Psoas muscle (tissue), 7 donors: ENCODE measurements at regions not wholly inside any gene's neighbourhood (a gene's known extent, or its start where the extent isn't known, plus 50 kb on each side); places are given as distances from the start of the nearest gene placed in this dataset.

ENCODE experiments used
- ATAC-seq, 4 donors: fragments of 200-7000 bp; cut with Tn5 transposase; one replicate each; pipeline ENCODE4 v1.9.1; 2020; ENCODE audit warnings: moderate library complexity in 3 of 4, mild to moderate bottlenecking in 2 of 4
- DNase-seq, 2 donors: peaks; one replicate each; pipeline ENCODE4 v3.0.0-alpha.2; 2020
- H3K27ac ChIP-seq: fragments of 200-600 bp; one replicate; pipeline ENCODE4 v1.8.0; 2022
- H3K27me3 ChIP-seq, 3 donors: fragments of 200-600 bp in 1 of 3; one replicate each; pipeline versions ENCODE4 v1.6.1 to v1.8.0; 2013 to 2022; ENCODE audit warnings: low read length in 2 of 3, mild to moderate bottlenecking in 2 of 3, moderate library complexity in 1 of 3; ENCODE audit not compliant: insufficient read depth in 3 of 3
- H3K36me3 ChIP-seq, 2 donors: fragments of 200-600 bp in 1 of 2; one replicate each; pipeline versions ENCODE4 v1.6.1 to v1.8.0; 2013 to 2022; ENCODE audit warnings: low read depth in 1 of 2, mild to moderate bottlenecking in 1 of 2, moderate library complexity in 1 of 2; ENCODE audit not compliant: insufficient read depth in 1 of 2
- H3K4me1 ChIP-seq: fragments of 200-600 bp; one replicate; pipeline ENCODE4 v1.8.0; 2022
- H3K4me3 ChIP-seq: fragments of 200-600 bp; one replicate; pipeline ENCODE4 v1.8.0; 2022; ENCODE audit warnings: mild to moderate bottlenecking
- H3K9me3 ChIP-seq: fragments of 200-600 bp; one replicate; pipeline ENCODE4 v1.8.0; 2022
- CTCF ChIP-seq: fragments of 200-600 bp; IDR thresholded peaks from one replicate; pipeline ENCODE4 v1.8.0; 2022; ENCODE audit warnings: antibody characterized with exemption
- WGBS, 3 donors: extraction: QIAGEN DNeasy Blood & Tissue Kit; methylation state at CpG; one replicate each; pipeline versions ENCODE4 v1.1.6 to v1.1.7; 2013; 5-methylcytosine and 5-hydroxymethylcytosine counted together
- intact Hi-C, 2 donors: fragments of 100-400 bp; cut with DNase I; formaldehyde crosslinking; loops; one replicate each; pipeline versions ENCODE4 v1.11.0 to v1.14.2; 2022
- donor health status: healthy with polysubstance abuse.
- donor health status: DM: no; HTN: no; CAD: no; lungs with moderate emphysema.
- donor health status: Bipolar disorder and iron deficiency.
- donor health status: healthy.
- donor health status: DM: yes; HTN: yes; CAD: no.
- donor health status: DM: no; HTN: no; CAD: no.
- donor health status: DM: yes; HTN: yes; CAD: no.

GRCh38 chr7:155388561-155388960, 69.4 kb upstream of the EN2 start:
- no peak for TF ChIP-seq CTCF
- no peaks in the 10 kb centered on the region for H3K4me1 ChIP-seq
- H3K4me3 ChIP-seq = no peak overlapping the region
- H3K9me3 ChIP-seq = no peaks in the 10 kb centered on the region
- H3K36me3 ChIP-seq = no peaks in the 10 kb centered on the region
- peaks cover 0 to 78% (median 18%) of the 10 kb centered on the region in 3 donors for H3K27me3 ChIP-seq
- intact Hi-C loops = no loop called here
- 55 to 67% (median 62%) methylated on average over 11 of the region's 11 CpGs for WGBS, 3 donors
- H3K27ac ChIP-seq = no peak overlapping the region
- ATAC-seq = no peak
- DNase-seq = no peak

GRCh38 chr7:155391414-155391813, 66.5 kb upstream of the EN2 start:
- TF ChIP-seq CTCF = no peak
- H3K27me3 ChIP-seq = peaks cover 0 to 72% (median 9%) of the 10 kb centered on the region in 3 donors
- intact Hi-C loops = no loop called here
- no peaks in the 10 kb centered on the region for H3K4me1 ChIP-seq
- H3K27ac ChIP-seq = no peak overlapping the region
- no peak overlapping the region for H3K4me3 ChIP-seq
- no peak for ATAC-seq
- no peaks in the 10 kb centered on the region for H3K36me3 ChIP-seq
- no peaks in the 10 kb centered on the region for H3K9me3 ChIP-seq
- DNase-seq = peak in 1 of 2 donors; percentile 7
- 65 to 77% (median 71%) methylated on average over 8 of the region's 8 CpGs for WGBS, 3 donors

- Histone ChIP-seq H3K4me1 (no peaks in the 10 kb centered on the region), H3K27me3 (peaks cover 0 to 66% (median 5%) of the 10 kb centered on the region in 3 donors), H3K9me3 (no peaks in the 10 kb centered on the region), H3K4me3 (no peak overlapping the region), H3K36me3 (no peaks in the 10 kb centered on the region), H3K27ac (no peak overlapping the region)
- intact Hi-C loops = no loop called here
- WGBS, 3 donors = 68 to 69% (median 69%) methylated on average over 11 of the region's 11 CpGs
- DNase-seq = peak in 1 of 2 donors; percentile 8
- peak in 1 of 4 donors; percentile 40 for ATAC-seq
- TF ChIP-seq CTCF = no peak
Measured at GRCh38 chr7:155392726-155393570, 65.0 kb upstream of the EN2 start.

GRCh38 chr7:155394413-155394812, 63.5 kb upstream of the EN2 start:
- TF ChIP-seq CTCF = no peak
- Histone ChIP-seq H3K36me3 (no peaks in the 10 kb centered on the region), H3K9me3 (no peaks in the 10 kb centered on the region), H3K4me1 (no peaks in the 10 kb centered on the region), H3K27me3 (peaks cover 0 to 53% (median 6%) of the 10 kb centered on the region in 3 donors), H3K27ac (no peak overlapping the region), H3K4me3 (no peak overlapping the region)
- 86 to 94% (median 89%) methylated on average over 7 of the region's 7 CpGs for WGBS, 3 donors
- DNase-seq (peak in 1 of 2 donors; percentile 11), ATAC-seq (no peak)
- intact Hi-C loops = no loop called here
